Ovary (tissue), 3 donors: ENCODE measurements at regions not wholly inside any gene's neighbourhood (a gene's known extent, or its start where the extent isn't known, plus 50 kb on each side); places are given as distances from the start of the nearest gene placed in this dataset.

Source experiments
- EP300 ChIP-seq: sonication (generic); formaldehyde crosslinking; IDR thresholded peaks from one replicate; pipeline ENCODE4 v1.6.1; 2017; ENCODE audit warnings: antibody characterized with exemption
- POLR2A ChIP-seq: fragments of 450-650 bp; IDR thresholded peaks from one replicate; pipeline ENCODE4 v1.6.1; 2017; ENCODE audit warnings: antibody characterized with exemption, mild to moderate bottlenecking, moderate library complexity
- TF ChIP-seq, protein P1 (sequence below), 3 donors: fragments of 450-650 bp in 2 of 3; fragments of 200-600 bp in 1 of 3; IDR thresholded peaks; one replicate each; pipeline versions ENCODE4 v1.5.1 to v1.8.0; 2016 to 2022; ENCODE audit warnings: antibody characterized with exemption in 3 of 3, mild to moderate bottlenecking in 1 of 3
- donor health status: DM: no; HTN: no; CAD: no.

DNA sequence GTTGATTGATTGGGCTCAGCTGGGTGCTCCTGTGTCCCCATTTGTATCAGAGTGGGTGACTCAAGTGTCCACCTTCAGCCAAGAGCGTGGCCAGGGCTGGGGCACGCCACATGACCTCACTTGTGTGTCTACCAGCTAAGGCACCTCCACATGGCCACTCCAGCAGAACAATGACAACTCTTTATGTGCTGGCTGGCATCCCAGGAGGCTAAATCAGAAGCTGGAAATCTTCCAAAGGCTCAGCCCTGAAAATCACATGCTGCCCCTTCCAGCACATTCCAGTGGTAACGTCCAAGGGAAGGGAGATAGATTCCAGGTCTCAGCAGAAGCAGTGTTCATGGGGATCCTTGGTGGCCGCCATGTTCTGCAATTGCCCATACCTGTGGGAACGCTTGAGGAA, 585.5 kb downstream of the AJAP1 start:
- TF ChIP-seq, protein P1, sequence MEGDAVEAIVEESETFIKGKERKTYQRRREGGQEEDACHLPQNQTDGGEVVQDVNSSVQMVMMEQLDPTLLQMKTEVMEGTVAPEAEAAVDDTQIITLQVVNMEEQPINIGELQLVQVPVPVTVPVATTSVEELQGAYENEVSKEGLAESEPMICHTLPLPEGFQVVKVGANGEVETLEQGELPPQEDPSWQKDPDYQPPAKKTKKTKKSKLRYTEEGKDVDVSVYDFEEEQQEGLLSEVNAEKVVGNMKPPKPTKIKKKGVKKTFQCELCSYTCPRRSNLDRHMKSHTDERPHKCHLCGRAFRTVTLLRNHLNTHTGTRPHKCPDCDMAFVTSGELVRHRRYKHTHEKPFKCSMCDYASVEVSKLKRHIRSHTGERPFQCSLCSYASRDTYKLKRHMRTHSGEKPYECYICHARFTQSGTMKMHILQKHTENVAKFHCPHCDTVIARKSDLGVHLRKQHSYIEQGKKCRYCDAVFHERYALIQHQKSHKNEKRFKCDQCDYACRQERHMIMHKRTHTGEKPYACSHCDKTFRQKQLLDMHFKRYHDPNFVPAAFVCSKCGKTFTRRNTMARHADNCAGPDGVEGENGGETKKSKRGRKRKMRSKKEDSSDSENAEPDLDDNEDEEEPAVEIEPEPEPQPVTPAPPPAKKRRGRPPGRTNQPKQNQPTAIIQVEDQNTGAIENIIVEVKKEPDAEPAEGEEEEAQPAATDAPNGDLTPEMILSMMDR (IDR thresholded peaks at IDR 0.05) = no peak
- TF ChIP-seq POLR2A = no peak
- TF ChIP-seq EP300 = no peak
